ENCODE measurements at regions not wholly inside any gene's neighbourhood (a gene's known extent, or its start where the extent isn't known, plus 50 kb on each side); places are given as distances from the start of the nearest gene placed in this dataset.

- no peak for TF ChIP-seq CTCF (IDR thresholded peaks at IDR 0.05; ENCODE audit: low read depth, low read length)
- no peak for TF ChIP-seq MYC (IDR thresholded peaks at IDR 0.05; ENCODE audit: low read depth, low read length)
- no peak for TF ChIP-seq MAX (IDR thresholded peaks at IDR 0.05; ENCODE audit: low read depth, low read length)
- no peak for TF ChIP-seq POLR2A (IDR thresholded peaks at IDR 0.05; ENCODE audit: extremely low read depth, insufficient read length)
- no peak for DNase-seq (ENCODE audit: low read depth)
- H3K4me3 ChIP-seq (ENCODE audit: low read depth, low read length) = no peak overlapping the region
Observed at GRCh38 chr2:153386481-153386897, 92.1 kb downstream of the RPRM start.

GRCh38 chr2:153373510-153374279 lies 104.9 kb downstream of the RPRM start:
- no peak overlapping the region for H3K4me3 ChIP-seq (ENCODE audit: low read depth, low read length)
- no peak for DNase-seq (ENCODE audit: low read depth)
- TF ChIP-seq MYC (IDR thresholded peaks at IDR 0.05; ENCODE audit: low read depth, low read length) = no peak
- TF ChIP-seq MAX (IDR thresholded peaks at IDR 0.05; ENCODE audit: low read depth, low read length) = no peak
- no peak for TF ChIP-seq POLR2A (IDR thresholded peaks at IDR 0.05; ENCODE audit: extremely low read depth, insufficient read length)
- TF ChIP-seq CTCF (IDR thresholded peaks at IDR 0.05; ENCODE audit: low read depth, low read length) = no peak

- DNase-seq (ENCODE audit: low read depth) = no peak
- H3K4me3 ChIP-seq (ENCODE audit: low read depth, low read length) = no peak overlapping the region
- no peak for TF ChIP-seq POLR2A (IDR thresholded peaks at IDR 0.05; ENCODE audit: extremely low read depth, insufficient read length)
- TF ChIP-seq MAX (IDR thresholded peaks at IDR 0.05; ENCODE audit: low read depth, low read length) = no peak
- no peak for TF ChIP-seq CTCF (IDR thresholded peaks at IDR 0.05; ENCODE audit: low read depth, low read length)
- TF ChIP-seq MYC (IDR thresholded peaks at IDR 0.05; ENCODE audit: low read depth, low read length) = no peak
Observed at GRCh38 chr2:153360239-153360638, 118.3 kb downstream of the RPRM start.

GRCh38 chr2:153354377-153354776 lies 124.2 kb downstream of the RPRM start:
- H3K4me3 ChIP-seq (ENCODE audit: low read depth, low read length) = no peak overlapping the region
- DNase-seq (ENCODE audit: low read depth) = no peak
- no peak for TF ChIP-seq MYC (IDR thresholded peaks at IDR 0.05; ENCODE audit: low read depth, low read length)
- no peak for TF ChIP-seq CTCF (IDR thresholded peaks at IDR 0.05; ENCODE audit: low read depth, low read length)
- no peak for TF ChIP-seq MAX (IDR thresholded peaks at IDR 0.05; ENCODE audit: low read depth, low read length)
- no peak for TF ChIP-seq POLR2A (IDR thresholded peaks at IDR 0.05; ENCODE audit: extremely low read depth, insufficient read length)

GRCh38 chr2:153349603-153350002 lies 129.0 kb downstream of the RPRM start:
- TF ChIP-seq MYC (IDR thresholded peaks at IDR 0.05; ENCODE audit: low read depth, low read length) (no peak), CTCF (IDR thresholded peaks at IDR 0.05; ENCODE audit: low read depth, low read length) (no peak), POLR2A (IDR thresholded peaks at IDR 0.05; ENCODE audit: extremely low read depth, insufficient read length) (no peak), MAX (IDR thresholded peaks at IDR 0.05; ENCODE audit: low read depth, low read length) (no peak)
- no peak overlapping the region for H3K4me3 ChIP-seq (ENCODE audit: low read depth, low read length)
- no peak for DNase-seq (ENCODE audit: low read depth)

Data from NB4 (cell line).